ENCODE measurements at regions not wholly inside any gene's neighbourhood (a gene's known extent, or its start where the extent isn't known, plus 50 kb on each side); places are given as distances from the start of the nearest gene placed in this dataset.
"Not testable (repeated sequence)": the region's sequence is repeated elsewhere in the genome, so short reads cannot be mapped to it uniquely, and the experiment has no call there.

DNA sequence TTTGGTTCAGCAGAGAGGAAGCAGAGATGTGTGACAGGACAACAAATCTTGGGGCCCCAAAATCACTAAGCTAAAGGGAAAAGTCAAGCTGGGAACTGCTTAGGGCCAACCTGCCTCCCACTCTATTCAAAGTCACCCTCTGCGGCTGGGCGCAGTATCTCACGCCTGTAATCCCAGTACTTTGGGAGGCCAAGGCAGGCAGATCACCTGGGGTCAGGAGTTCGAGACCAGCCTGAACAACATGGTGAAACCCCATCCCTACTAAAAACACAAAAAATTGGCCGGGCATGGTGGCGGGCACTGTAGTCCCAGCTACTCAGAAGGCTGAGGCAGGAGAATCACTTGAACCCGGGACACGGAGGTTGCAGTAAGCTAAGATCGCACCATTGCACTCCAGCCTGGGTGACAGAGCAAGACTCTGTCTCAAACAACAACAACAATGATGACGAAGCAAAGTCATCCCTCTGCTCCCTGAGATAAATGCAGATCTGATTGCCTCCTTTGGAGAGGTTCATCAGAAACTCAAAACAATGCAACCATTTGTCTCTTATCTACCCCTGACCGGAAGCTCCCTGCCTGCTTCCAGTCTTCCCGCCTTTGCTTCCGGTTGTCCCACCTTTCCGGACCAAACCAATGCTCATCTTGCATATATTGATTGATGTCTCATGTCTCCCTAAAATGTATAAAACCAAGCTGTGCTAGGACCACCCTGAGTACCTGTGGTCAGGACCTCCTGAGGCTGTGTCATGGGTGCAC, 136.4 kb upstream of the AFDN start:
- not testable (repeated sequence) for DNase-seq (ENCODE audit: low spot score)

DNA sequence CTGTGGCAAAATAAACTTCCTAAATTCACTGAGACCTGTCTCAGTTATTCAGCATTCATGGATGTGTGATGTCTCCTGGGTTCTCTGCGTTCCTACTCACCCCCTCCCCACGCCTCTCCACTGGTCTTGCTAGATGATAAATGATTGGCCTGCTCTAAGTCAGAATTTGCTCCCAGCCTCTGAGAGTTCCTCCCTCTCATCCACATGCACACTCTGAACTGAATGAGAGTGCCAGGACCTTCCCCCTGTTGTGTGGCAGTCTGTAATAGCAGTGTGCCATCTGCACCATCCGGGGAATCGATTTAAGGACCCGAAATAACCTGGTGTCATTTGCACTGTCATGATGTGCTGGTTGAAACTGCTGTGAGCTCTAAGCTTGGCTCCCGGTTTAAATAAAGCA, 135.8 kb upstream of the AFDN start:
- no peak for DNase-seq (ENCODE audit: low spot score)

DNA sequence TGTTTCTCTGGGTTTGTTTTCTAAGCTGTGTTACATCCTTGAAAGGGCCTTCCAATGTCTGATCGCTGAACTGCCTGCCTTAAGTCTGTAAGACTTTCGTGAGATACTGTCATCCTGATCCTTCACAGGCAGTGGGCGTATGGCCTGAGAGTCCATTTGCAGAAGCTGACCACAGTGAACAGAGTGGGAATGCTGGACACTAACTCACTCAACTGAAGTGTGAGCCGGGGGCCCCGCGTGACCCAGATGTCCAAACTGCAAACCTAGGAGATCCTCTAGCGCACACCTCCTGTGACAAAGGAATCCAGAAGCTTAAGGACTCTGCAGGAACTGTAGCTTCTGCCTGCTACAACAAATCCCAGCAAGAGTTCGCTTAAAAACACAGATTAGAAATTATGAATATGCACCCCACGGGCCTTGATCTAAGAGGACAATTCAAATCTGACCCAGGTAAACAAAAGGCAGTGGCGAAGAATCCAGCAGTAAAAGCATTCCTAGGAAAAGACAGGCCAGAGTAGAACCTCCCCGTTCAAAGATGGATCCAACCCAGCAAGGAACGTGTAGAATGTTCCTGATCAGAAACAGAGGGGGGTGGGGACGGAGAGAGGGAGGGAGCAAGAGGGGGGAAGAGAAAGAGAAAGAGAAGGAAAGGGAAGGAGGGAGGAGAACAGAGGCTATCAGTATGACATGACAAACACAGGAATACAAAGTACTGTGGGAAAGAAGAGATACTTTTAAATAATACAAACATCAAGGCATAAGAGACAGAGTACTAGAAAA, 135.0 kb upstream of the AFDN start:
- no peak for DNase-seq (ENCODE audit: low spot score)

DNA sequence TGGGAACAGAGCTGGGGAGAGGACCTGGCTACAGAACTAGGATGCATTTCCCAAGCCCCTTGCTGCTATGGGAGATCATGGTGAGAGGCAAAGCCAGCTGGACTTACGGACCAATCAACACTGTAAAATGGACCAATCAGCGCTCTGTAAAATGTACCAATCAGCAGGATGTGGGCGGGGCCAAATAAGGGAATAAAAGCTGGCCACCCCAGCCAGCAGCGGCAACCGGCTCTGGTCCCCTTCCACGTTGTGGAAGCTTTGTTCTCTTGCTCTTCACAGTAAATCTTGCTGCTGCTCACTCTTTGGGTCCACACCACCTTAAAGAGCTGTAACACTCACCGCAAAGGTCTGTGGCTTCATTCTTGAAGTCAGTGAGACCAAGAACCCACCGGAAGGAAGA, 133.2 kb upstream of the AFDN start:
- not testable (repeated sequence) for DNase-seq (ENCODE audit: low spot score)

DNA sequence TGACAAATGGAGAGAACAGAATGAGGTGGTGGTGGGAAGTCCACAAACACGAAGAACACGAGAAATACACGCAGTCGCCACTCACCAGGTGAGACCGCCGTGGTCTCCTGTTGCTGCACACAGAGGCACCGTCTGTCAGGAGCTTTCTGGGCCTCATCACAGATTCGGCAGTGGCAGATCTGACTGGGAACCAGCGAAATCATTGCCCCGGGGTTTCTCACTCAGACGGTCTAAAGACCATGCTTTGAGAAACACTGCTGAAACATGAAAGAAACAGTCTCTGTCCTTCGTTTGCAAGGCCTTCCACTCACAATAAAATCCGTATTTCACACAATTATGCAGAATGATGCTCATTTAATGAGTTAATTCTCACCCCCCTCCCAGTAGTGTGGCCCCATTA, 130.9 kb upstream of the AFDN start:
- no peak for DNase-seq (ENCODE audit: low spot score)

DNA sequence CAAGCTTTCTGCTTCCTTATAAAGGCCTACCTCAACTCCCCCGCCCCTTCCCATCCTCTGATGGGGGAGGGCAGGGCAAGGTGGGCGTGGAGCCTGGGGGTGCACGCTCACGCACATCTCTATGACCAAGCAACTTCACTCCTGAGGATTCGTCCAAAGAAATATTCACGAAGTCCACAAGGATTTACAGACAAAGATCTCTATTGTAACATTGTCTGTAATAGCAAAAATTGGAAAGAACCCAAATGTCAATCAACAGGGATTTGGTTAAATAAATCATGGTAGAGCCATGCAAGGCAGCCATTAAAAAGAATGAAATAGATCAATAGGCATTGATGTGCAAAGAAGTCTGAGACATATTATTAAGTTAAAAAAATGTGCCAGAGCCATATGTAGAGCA, 130.4 kb upstream of the AFDN start:
- no peak for DNase-seq (ENCODE audit: low spot score)

DNA sequence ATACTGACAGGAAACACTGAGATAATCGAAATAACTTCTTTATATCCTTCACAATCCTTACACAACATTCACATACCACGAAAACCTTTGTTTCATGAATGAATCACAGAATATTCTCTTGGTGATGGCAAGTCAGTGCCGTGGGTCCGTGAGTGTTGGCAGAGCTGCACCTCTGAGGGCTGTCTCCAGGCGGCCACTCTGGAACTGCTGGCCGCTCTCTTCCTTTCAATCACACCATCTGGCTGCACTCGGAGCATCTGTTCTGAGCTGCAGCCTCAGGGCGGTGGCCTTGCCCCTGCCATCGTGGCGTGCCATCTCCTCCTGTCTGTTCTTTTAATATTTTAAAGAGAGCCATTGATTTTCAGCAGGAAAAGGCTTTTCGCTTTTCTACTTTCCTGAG, 129.4 kb upstream of the AFDN start:
- no peak for DNase-seq (ENCODE audit: low spot score)

DNA sequence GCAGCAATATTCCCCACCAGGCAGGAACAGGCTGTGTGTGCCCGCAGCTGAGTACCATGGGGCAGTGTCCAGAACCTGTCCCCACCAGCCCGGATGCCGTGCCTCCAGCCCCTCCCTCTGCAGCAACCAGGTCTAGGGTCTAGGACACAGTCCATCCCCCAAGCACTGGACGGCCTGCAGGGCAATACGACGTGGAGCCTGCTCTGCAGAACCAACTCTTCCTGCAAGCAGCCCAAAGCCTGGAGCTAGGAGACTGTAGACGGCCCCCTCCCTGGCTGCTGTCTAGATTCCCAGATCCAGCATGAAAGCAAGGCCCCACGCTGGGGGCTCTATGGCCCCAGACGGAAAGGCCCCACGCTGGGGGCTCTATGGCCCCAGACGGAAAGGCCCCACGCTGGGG, 128.2 kb upstream of the AFDN start:
- no peak for DNase-seq (ENCODE audit: low spot score)

DNA sequence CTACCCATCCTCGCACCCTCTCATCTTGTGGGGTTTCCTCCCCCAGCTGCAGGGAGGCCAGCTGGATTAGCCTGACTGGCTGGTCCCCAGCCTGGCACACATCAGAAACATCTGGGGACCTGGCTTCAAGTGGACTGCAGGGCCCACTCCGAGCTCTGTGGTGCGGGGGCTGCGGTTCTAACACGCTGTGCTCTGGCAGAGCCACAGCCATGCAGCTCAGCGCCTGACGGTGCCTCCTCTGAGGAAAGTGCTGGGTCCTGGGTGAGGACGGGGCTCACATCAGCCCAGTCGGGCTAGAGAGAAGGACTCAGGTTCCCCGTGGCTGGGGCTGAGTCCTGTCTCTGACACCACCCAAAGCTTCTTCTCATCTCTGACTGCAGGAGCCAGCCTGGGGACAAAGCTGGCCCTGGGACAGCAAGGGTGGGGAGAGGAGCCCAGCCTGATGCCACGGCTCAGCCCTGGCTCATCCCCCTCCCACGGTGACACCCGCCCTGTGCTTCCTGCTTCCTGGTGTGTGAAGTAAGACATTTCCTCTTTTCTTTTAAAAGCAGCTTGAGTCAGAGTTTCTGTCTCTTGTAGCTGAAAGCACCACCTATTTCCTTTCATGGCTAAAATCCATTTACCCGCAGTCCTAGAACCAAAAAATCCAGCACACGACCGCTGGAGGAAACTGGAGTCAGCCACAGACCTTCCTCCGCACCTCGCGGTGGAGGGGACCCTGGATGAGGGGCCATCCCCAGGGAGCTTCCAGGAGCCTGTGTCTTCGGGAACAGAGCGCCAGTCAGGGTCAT, 127.4 kb upstream of the AFDN start:
- DNase-seq (ENCODE audit: low spot score), result peak; percentile 77

DNA sequence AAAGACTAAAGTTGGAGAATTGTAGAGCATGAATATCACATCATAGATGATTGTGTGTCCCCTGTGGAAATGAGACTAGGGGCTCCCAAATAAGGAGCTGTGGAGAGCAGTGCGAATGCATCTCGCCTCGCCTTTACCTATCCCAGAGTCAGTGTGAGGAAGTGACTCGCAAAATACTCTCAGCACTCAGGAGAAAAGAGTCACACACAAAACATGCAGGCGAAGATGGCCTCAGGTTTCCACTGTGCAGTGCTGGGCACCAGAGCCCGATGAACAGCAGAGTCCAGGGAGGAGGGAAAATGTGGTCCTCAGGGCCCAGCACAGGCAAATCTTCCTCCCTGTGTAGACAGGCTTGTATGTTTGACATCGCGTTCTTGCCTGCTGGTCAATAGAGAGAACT, 126.5 kb upstream of the AFDN start:
- no peak for DNase-seq (ENCODE audit: low spot score)

DNA sequence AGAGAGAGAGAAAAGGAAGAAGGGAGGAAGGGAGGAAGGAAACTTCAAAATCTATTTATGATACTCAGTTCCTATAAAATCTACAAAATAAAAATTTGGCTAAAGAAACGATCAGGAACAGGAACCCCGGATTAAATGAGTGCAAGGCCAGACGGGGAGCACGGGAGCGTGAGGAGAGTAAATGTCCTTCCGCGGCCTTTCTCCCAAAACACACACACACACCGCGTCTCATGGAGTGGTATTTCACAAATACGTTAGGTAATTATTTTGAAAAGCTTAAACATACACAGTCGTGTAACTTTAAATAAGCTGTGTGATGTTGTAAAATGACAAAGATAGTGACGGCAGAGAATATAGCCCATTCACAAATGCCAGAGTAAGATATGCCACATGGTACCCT, 125.7 kb upstream of the AFDN start:
- DNase-seq (ENCODE audit: low spot score), result no peak

DNA sequence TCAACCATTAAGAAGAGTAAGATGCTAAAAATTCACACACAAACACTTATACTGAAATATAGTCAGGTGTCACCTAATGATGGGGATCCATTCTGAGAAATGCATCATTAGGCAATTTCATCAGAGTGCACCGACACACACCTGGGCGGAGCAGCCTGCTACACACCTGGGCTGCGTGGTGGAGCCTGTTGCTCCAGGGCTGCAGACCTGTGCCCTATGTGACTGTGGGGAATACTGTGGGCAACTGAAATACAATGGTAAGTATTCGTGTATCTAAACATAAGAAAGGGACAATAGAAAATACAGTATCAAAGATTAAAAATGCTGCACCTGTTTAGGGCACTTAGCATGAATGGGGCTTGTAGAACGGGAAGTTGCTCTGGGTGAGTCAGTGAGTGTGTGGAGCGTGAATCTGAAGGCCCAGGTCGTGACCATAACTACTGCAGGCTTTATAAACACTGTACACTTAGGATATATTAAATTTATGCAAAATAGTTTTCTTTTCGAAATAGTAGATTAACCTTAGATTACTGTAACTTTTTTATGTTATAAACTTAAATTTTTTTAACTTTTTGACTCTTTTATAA, 124.4 kb upstream of the AFDN start:
- DNase-seq (ENCODE audit: low spot score), result no peak

DNA sequence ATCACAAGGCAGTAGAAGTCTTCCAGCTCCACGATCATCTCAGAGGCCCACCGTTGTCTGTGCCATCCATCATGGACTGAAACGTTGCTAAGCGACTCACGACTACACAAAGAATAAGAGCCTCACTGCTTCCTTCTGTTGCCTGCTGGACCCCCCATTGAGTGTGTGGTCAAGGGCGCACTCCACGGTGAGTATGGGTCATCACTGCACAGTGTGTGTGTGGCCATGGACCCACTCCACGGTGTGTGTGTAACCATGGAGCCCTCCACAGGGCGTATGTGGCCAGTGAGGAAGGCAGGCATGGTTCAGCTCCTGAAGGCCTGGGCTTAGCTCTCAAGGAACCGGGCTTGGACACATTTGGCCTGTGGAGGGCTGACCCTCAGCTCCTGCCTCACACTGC, 123.4 kb upstream of the AFDN start:
- DNase-seq (ENCODE audit: low spot score), result no peak

DNA sequence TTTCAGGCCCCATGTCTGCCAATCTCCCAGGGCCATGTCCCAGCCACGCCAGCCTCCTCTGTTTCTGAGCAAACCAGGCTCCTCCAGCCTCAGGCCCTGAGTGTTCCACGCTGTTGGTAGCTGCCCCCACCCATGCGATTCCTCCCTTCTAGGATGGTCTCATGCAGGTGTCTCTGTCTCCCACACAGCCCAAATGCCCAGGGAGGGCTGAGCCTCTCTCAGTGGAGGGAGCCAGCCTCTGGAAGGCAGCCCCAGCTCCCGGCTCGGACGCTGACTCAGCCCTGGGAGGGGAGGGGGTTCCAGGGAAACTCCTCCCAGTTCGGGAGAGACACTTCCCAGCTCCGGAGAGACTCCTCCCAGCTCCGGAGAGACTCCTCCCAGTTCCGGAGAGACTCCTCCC, 122.9 kb upstream of the AFDN start:
- no peak for DNase-seq (ENCODE audit: low spot score)

DNA sequence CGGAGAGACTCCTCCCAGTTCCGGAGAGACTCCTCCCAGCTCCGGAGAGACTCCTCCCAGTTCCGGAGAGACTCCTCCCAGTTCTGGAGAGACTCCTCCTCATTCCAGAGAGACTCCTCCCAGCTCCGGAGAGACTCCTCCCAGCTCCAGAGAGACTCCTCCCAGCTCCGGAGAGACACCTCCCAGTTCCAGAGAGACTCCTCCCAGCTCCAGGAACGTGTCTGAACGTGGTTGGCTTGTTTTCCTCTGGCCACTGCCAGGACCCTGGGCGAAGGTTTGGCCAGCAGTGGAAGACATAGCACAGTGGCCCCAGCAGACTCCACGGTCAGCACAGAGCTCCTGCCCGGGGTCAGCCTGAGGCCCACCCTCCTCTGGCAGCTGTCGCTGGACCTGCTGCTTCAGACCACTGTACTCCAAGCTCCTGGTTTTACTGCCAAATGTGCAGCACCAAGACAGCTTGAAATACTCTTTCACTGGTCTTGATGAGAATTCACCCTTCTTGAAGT, 122.3 kb upstream of the AFDN start:
- no peak for DNase-seq (ENCODE audit: low spot score)

DNA sequence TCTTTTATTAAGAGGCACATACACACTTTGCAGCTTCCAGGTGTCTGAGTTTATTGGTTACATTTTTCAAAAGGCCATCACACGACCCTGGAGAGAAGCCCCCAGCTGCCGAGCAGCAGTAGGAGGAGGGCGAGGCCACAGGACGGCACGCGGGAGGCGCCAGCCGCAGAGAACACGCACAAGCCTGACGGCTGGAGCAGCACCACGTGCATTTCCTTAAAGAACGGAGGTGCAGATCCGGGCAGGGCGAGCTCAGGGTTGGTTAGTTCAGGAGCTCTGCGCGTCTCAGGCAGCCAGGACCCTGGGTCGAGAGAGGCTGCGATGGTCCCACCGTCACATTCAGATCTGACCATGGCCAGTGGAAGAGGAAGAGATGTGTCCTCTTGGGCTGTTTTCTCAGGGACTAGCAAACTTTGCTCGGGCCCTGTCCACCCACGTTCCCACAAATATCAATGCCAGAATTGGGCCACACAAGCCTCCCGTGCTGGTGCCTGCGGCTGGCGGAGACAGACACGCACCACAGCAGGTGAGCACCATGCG, 121.4 kb upstream of the AFDN start:
- DNase-seq (ENCODE audit: low spot score), result no peak

DNA sequence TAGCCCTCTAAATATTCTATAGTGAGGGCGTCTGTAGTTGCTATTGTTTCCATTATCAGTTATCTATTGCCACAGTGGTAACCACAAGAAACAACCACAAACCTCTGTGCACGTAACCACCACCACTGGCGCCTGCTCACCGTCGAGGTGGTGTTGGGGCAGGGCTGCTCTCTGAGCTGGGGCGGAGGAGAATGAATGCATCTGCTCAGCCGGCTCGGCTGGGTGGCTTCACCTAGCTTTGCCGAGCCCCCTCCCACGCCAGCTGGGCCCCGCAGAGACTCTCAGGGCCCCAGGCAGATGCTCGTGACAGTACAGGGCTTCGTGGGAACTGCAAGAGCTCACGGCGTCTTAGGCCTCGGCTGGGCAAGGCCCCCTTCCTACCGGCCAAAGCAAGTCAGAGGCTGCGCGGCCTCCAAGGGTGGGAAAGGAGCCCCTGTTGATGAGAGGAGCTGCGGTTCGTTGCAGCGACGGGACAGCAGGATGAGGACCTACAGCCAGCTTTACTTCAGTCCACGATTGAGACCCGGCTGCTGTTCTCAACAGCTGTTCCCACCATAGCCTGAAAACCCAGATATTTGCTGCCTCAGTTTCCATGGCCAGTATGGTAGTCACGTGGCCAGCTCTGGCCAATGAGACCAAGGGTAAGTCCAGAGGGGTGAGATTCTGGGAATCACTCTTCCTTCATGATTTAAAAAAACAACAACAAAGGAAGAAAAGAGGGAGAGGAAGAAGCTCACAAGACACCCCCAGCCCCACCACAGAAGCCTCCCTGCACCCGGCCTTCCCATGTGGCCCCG, 120.2 kb upstream of the AFDN start:
- no peak for DNase-seq (ENCODE audit: low spot score)

DNA sequence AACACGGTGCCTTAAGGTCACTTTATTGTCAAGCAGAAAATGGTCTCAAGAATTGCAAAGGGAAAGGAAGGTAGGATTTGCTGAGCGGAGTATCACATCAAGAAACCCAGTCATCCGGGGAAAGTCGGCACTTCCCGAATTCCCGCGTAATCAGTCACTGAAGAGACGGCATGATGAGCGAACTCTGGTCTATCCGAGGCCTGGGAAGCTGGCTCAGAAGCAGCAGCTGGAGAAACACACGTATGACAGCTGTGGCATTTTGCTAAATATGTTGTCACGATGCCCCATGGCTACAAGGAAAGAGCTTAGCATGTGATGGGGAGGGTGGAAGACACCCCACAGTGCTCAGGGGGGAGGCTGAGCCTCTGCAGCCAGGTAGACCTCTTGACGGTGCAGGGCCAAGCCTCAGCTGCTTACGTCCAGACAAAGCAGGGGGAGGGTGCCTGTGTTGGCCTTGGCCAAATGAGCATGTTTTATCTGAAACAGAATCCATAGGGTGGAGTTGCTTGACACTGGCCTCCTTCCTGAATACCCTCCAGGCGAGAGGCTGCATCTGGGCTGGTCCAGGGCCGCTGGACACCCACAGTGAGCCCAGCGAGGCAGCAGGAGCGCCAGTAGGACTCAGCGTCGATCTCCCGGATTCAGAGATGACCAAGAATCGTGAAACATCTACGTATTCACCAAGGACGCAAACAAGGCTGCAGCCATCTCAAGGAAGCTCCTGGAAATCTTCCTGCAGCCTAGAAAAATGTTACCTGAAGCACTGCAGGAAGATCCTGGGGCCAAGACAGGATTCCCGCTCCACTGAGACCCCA, 118.8 kb upstream of the AFDN start:
- no peak for DNase-seq (ENCODE audit: low spot score)

DNA sequence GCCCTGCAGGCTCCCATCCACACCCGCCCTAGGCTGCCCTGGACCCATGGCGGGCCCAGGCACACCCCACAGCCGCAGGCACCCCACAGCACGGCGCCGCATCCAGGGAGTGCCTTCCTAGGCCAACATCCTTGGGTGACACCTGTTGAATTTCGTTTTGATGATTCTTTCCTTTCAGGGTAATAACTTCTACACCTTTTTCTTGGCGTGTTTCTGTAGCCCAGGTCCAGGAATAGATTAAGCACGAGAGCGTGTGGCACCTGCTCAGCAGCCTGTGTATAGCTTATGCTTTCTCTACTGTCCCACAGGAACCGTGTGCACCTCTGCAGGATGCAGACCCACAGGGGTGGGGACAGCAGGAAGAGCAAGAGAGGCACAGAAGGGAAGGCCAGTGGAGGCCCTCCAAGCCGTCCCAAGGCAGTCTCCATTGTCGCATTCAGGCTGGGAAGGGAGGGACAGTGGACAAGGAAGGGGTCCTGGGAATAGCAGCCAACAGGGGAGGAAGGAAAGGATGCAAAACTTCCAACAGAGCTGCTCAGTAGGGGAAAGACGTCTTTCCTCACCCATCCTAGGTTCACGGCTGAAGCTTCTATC, 118.1 kb upstream of the AFDN start:
- DNase-seq (ENCODE audit: low spot score), result no peak

DNA sequence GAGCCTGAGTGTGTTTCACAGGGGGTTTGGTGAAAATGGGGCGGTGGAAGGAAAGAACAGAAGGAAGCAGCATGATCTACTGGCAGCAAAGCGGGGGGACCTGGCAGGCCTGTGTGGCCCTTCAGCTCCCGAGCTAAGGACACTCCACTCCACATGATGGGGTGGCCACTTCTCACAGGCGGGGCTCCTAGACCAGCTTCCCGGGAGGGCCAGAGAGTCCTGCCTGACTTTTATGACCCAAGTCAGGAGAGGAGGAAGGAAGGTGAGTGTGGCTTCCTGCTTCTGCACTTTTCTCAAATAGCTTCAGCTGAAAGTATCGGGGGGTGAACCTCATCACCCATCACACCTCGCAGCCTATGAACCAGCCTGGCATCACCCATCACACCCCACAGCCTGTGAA, 117.5 kb upstream of the AFDN start:
- DNase-seq (ENCODE audit: low spot score), result no peak

All from left forelimb (tissue), 1 donor.